Activated CD4-positive, alpha-beta T cell treated with anti-CD3 and anti-CD28 coated beads, Interleukin-2, amount 10 ng/mL, durations not matched to agents 7 days and 5 days (primary cell): ENCODE measurements at regions not wholly inside any gene's neighbourhood (a gene's known extent, or its start where the extent isn't known, plus 50 kb on each side); places are given as distances from the start of the nearest gene placed in this dataset.
"Not testable (repeated sequence)": the region's sequence is repeated elsewhere in the genome, so short reads cannot be mapped to it uniquely, and the experiment has no call there.

Source experiments
- CTCF ChIA-PET: fragments of 350-600 bp; sonication (Branson Sonifier 250); formaldehyde crosslinking; loops from one replicate; lab custom pipeline; 2021; ENCODE audit warnings: antibody characterized with exemption; lab: Charles Lee
- POLR2A ChIA-PET: fragments of 350-600 bp; sonication (Branson Sonifier 250); formaldehyde crosslinking; loops from one replicate; lab custom pipeline; 2021; ENCODE audit warnings: antibody characterized with exemption; lab: Charles Lee
- DNase-seq: peaks from one replicate; pipeline ENCODE4 v3.0.0-alpha.2; 2020
- H3K27ac Mint-ChIP-seq: one replicate; pipeline ENCODE4 v1.8.0; 2021; ENCODE audit warnings: mild to moderate bottlenecking, moderate library complexity, mixed read lengths
- H3K27me3 Mint-ChIP-seq: one replicate; pipeline ENCODE4 v1.8.0; 2021; ENCODE audit warnings: mixed read lengths
- H3K36me3 Mint-ChIP-seq: one replicate; pipeline ENCODE4 v1.8.0; 2021; ENCODE audit warnings: low read depth, mixed read lengths
- H3K4me1 Mint-ChIP-seq: one replicate; pipeline ENCODE4 v1.8.0; 2021; ENCODE audit warnings: mixed read lengths
- H3K4me3 Mint-ChIP-seq: one replicate; pipeline ENCODE4 v1.8.0; 2021; ENCODE audit warnings: mild to moderate bottlenecking, moderate library complexity, mixed read lengths
- H3K9me3 Mint-ChIP-seq: one replicate; pipeline ENCODE4 v1.8.0; 2021; ENCODE audit warnings: mixed read lengths

DNA sequence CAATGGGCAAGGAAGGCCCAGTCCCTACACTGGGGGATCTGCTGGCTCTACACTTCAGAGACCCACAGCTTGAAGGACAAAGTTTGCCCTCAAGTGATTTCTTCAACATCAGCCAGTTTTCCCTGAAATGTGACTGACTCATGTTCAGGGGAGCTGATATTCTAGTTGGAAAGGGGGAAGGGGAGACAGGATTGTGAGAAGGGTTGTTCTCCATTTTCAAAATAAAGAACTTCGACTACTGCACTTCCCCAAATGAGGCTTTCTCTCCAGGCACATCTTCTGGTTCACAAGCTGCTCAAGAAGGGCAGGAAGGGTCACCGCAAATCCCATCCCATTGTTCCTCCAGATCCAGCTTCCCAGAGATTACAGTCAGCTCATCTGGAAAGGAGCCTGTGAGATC lies 117.6 kb downstream of the BCL2L11 start:
- Mint-ChIP-seq H3K36me3 (peaks cover 22% of the 10 kb centered on the region), H3K27ac (no peak overlapping the region), H3K9me3 (peaks cover 6% of the 10 kb centered on the region), H3K27me3 (peaks cover 2% of the 10 kb centered on the region), H3K4me3 (no peak overlapping the region), H3K4me1 (peaks cover 13% of the 10 kb centered on the region)
- ChIA-PET CTCF (interaction anchor here (1.6 kb wide), 1 partner anchor 19 kb away, joined by 5 read pairs; no protein-coding TSS in a partner anchor), POLR2A (no interaction called here)
- DNase-seq, result no peak

- H3K9me3 Mint-ChIP-seq, result peaks cover 2% of the 10 kb centered on the region
- no peak overlapping the region for H3K4me3 Mint-ChIP-seq
- no peak overlapping the region for H3K27ac Mint-ChIP-seq
- peaks cover 2% of the 10 kb centered on the region for H3K27me3 Mint-ChIP-seq
- POLR2A ChIA-PET, result no interaction called here
- peaks cover 13% of the 10 kb centered on the region for H3K4me1 Mint-ChIP-seq
- peaks cover 15% of the 10 kb centered on the region for H3K36me3 Mint-ChIP-seq
- CTCF ChIA-PET, result interaction anchor here (1.6 kb wide), 1 partner anchor 20 kb away, joined by 5 read pairs; no protein-coding TSS in a partner anchor
- no peak for DNase-seq
Measured at GRCh38 chr2:111239107-111239506, 118.4 kb downstream of the BCL2L11 start.

DNA sequence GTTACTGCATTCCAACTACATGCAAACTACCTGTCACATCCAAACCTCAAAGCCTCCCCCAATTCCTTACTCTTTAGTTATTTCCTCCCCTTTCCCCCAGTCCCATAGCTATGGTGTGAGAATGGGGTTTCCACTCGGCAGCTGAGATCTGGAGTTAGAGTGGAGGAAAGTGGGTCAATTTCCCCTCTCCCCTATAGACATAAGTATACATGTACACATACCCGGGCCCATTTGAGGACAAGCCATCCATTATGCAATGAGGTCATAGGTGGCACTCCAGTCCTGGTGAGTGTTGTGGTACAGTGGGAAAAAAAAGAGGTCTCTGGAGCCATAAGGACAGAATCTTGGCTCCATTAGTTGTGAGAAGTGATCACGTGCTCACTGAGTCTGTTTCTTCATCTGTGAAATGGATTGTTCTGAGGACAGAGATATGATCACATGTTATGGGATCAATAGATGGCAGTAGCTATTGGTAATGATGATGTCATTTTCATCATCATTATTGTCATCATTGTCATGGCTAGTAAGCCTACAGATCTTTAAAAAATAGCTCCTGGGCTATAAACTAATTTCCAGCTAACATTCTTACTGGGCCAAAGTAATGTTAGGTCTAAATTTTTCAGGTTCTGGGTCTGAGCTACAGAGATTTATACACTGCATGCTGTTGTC lies 119.0 kb downstream of the BCL2L11 start:
- ChIA-PET CTCF (interaction anchor here (1.6 kb wide), 1 partner anchor 20 kb away, joined by 5 read pairs; no protein-coding TSS in a partner anchor), POLR2A (no interaction called here)
- Mint-ChIP-seq H3K9me3 (peaks cover 2% of the 10 kb centered on the region), H3K36me3 (peaks cover 15% of the 10 kb centered on the region), H3K27ac (no peak overlapping the region), H3K4me1 (peaks cover 13% of the 10 kb centered on the region), H3K27me3 (peaks cover 2% of the 10 kb centered on the region), H3K4me3 (no peak overlapping the region)
- DNase-seq, result no peak

DNA sequence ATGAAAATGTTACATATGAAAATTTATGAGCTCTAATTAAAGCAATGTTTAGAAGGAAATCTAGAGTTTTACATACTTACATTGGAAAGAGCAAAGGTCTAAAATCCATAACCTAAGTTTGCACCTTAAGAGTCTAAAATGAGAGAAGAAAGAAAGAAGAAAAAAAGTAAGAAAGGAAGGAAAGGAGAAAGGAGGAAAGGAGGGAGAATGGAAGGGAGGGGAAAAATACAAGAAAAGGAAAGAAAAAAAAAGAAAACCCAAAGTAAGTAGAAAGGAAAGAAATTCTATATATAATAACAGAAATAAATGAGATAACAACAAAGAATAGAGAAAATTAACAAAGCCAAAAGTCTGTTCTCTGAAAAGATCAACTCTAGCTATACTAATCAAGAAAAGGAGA lies 122.6 kb downstream of the BCL2L11 start:
- CTCF ChIA-PET, result no interaction called here
- H3K27ac Mint-ChIP-seq, result no peak overlapping the region

GRCh38 chr2:111244864-111245263 lies 124.2 kb downstream of the BCL2L11 start:
- Mint-ChIP-seq H3K9me3 (peaks cover 2% of the 10 kb centered on the region), H3K27ac (no peak overlapping the region)

More for the DNA sequence above, 122.6 kb downstream of the BCL2L11 start:
- H3K4me3 Mint-ChIP-seq, result no peak overlapping the region
- POLR2A ChIA-PET, result no interaction called here
- H3K27me3 Mint-ChIP-seq, result peaks cover 2% of the 10 kb centered on the region
- peaks cover 2% of the 10 kb centered on the region for H3K9me3 Mint-ChIP-seq
- H3K36me3 Mint-ChIP-seq, result peaks cover 19% of the 10 kb centered on the region
- no peak for DNase-seq
- peaks cover 13% of the 10 kb centered on the region for H3K4me1 Mint-ChIP-seq

GRCh38 chr2:111246620-111247061 lies 125.9 kb downstream of the BCL2L11 start:
- peaks cover 3% of the 10 kb centered on the region for H3K9me3 Mint-ChIP-seq
- H3K4me3 Mint-ChIP-seq, result no peak overlapping the region
- peaks cover 18% of the 10 kb centered on the region for H3K36me3 Mint-ChIP-seq
- H3K27me3 Mint-ChIP-seq, result peaks cover 2% of the 10 kb centered on the region
- ChIA-PET CTCF (interaction anchor here (0.6 kb wide), 1 partner anchor 452 kb away, joined by 3 read pairs; no protein-coding TSS in a partner anchor), POLR2A (interaction anchor here (0.6 kb wide), 1 partner anchor 463 kb away, joined by 4 read pairs; no protein-coding TSS in a partner anchor)
- no peak overlapping the region for H3K27ac Mint-ChIP-seq
- no peaks in the 10 kb centered on the region for H3K4me1 Mint-ChIP-seq
- no peak for DNase-seq

More at GRCh38 chr2:111244864-111245263, 124.2 kb downstream of the BCL2L11 start:
- DNase-seq, result no peak
- Mint-ChIP-seq H3K27me3 (peaks cover 2% of the 10 kb centered on the region), H3K36me3 (peaks cover 13% of the 10 kb centered on the region), H3K4me1 (no peaks in the 10 kb centered on the region), H3K4me3 (no peak overlapping the region)
- CTCF ChIA-PET, result no interaction called here
- POLR2A ChIA-PET, result no interaction called here

GRCh38 chr2:111247491-111247890 lies 126.8 kb downstream of the BCL2L11 start:
- Mint-ChIP-seq H3K27me3 (peaks cover 2% of the 10 kb centered on the region), H3K9me3 (peaks cover 12% of the 10 kb centered on the region), H3K4me1 (no peaks in the 10 kb centered on the region), H3K36me3 (peaks cover 26% of the 10 kb centered on the region), H3K27ac (no peak overlapping the region), H3K4me3 (no peak overlapping the region)
- ChIA-PET POLR2A (no interaction called here), CTCF (no interaction called here)
- no peak for DNase-seq

- Mint-ChIP-seq H3K27me3 (no peaks in the 10 kb centered on the region), H3K4me1 (no peaks in the 10 kb centered on the region), H3K9me3 (peaks cover 13% of the 10 kb centered on the region), H3K27ac (no peak overlapping the region), H3K36me3 (peaks cover 29% of the 10 kb centered on the region), H3K4me3 (no peak overlapping the region)
- ChIA-PET CTCF (no interaction called here), POLR2A (no interaction called here)
- DNase-seq, result no peak
Measured at GRCh38 chr2:111249806-111250205, 129.1 kb downstream of the BCL2L11 start.

GRCh38 chr2:111250448-111251030 lies 129.8 kb downstream of the BCL2L11 start:
- no peak for DNase-seq
- H3K36me3 Mint-ChIP-seq, result peaks cover 29% of the 10 kb centered on the region

GRCh38 chr2:111251711-111252110 lies 131.0 kb downstream of the BCL2L11 start:
- CTCF ChIA-PET, result no interaction called here
- no peaks in the 10 kb centered on the region for H3K27me3 Mint-ChIP-seq
- no peaks in the 10 kb centered on the region for H3K4me1 Mint-ChIP-seq
- peaks cover 13% of the 10 kb centered on the region for H3K9me3 Mint-ChIP-seq
- POLR2A ChIA-PET, result no interaction called here
- H3K36me3 Mint-ChIP-seq, result peaks cover 27% of the 10 kb centered on the region
- no peak overlapping the region for H3K4me3 Mint-ChIP-seq
- no peak overlapping the region for H3K27ac Mint-ChIP-seq
- no peak for DNase-seq

More at GRCh38 chr2:111250448-111251030, 129.8 kb downstream of the BCL2L11 start:
- POLR2A ChIA-PET, result no interaction called here
- Mint-ChIP-seq H3K9me3 (peaks cover 13% of the 10 kb centered on the region), H3K4me1 (no peaks in the 10 kb centered on the region), H3K27ac (no peak overlapping the region), H3K27me3 (no peaks in the 10 kb centered on the region), H3K4me3 (no peak overlapping the region)
- CTCF ChIA-PET, result no interaction called here

GRCh38 chr2:111252436-111252835 lies 131.7 kb downstream of the BCL2L11 start:
- H3K36me3 Mint-ChIP-seq, result peaks cover 23% of the 10 kb centered on the region
- ChIA-PET POLR2A (no interaction called here), CTCF (no interaction called here)
- no peaks in the 10 kb centered on the region for H3K27me3 Mint-ChIP-seq
- no peak overlapping the region for H3K27ac Mint-ChIP-seq
- H3K4me1 Mint-ChIP-seq, result no peaks in the 10 kb centered on the region
- DNase-seq, result no peak
- H3K4me3 Mint-ChIP-seq, result no peak overlapping the region
- H3K9me3 Mint-ChIP-seq, result peaks cover 13% of the 10 kb centered on the region

- H3K27me3 Mint-ChIP-seq, DNase-seq, H3K4me3 Mint-ChIP-seq, POLR2A ChIA-PET, H3K4me1 Mint-ChIP-seq, H3K27ac Mint-ChIP-seq, CTCF ChIA-PET: not testable (repeated sequence)
- Mint-ChIP-seq H3K9me3 (peaks cover 13% of the 10 kb centered on the region), H3K36me3 (peaks cover 16% of the 10 kb centered on the region)
Measured at GRCh38 chr2:111254916-111255315, 134.2 kb downstream of the BCL2L11 start.

GRCh38 chr2:111256628-111257027 lies 135.9 kb downstream of the BCL2L11 start:
- H3K27me3 Mint-ChIP-seq, CTCF ChIA-PET, POLR2A ChIA-PET, H3K4me1 Mint-ChIP-seq, H3K27ac Mint-ChIP-seq, DNase-seq, H3K4me3 Mint-ChIP-seq: not testable (repeated sequence)
- H3K9me3 Mint-ChIP-seq, result peaks cover 10% of the 10 kb centered on the region
- H3K36me3 Mint-ChIP-seq, result peaks cover 12% of the 10 kb centered on the region
